ENCODE measurements at regions not wholly inside any gene's neighbourhood (a gene's known extent, or its start where the extent isn't known, plus 50 kb on each side); places are given as distances from the start of the nearest gene placed in this dataset.

GRCh38 chr5:148708854-148709253, 54.5 kb upstream of the HTR4 start:
- DNase-seq (ENCODE audit: low read depth, low spot score): no peak

- DNase-seq (ENCODE audit: low read depth, low spot score): no peak
These were observed 57.6 kb upstream of the HTR4 start for GRCh38 chr5:148711961-148712360.

- DNase-seq (ENCODE audit: low read depth, low spot score): no peak
These were observed 59.6 kb upstream of the HTR4 start for GRCh38 chr5:148713735-148714508.

GRCh38 chr5:148716716-148717115, 62.4 kb upstream of the HTR4 start:
- DNase-seq (ENCODE audit: low read depth, low spot score): no peak

GRCh38 chr5:148717668-148718067, 63.3 kb upstream of the HTR4 start:
- no peak for DNase-seq (ENCODE audit: low read depth, low spot score)

GRCh38 chr5:148719605-148720004, 65.3 kb upstream of the HTR4 start:
- DNase-seq (ENCODE audit: low read depth, low spot score): no peak

GRCh38 chr5:148720257-148720656, 65.9 kb upstream of the HTR4 start:
- no peak for DNase-seq (ENCODE audit: low read depth, low spot score)

- no peak for DNase-seq (ENCODE audit: low read depth, low spot score)
These were observed 68.8 kb upstream of the HTR4 start for GRCh38 chr5:148723143-148723542.

- no peak for DNase-seq (ENCODE audit: low read depth, low spot score)
These were observed 71.3 kb upstream of the HTR4 start for GRCh38 chr5:148725675-148726074.

- no peak for DNase-seq (ENCODE audit: low read depth, low spot score)
These were observed 74.9 kb upstream of the HTR4 start for GRCh38 chr5:148729182-148729581.

GRCh38 chr5:148730270-148730669, 75.9 kb upstream of the HTR4 start:
- DNase-seq (ENCODE audit: low read depth, low spot score): no peak

GRCh38 chr5:148730942-148731898, 76.9 kb upstream of the HTR4 start:
- peak; percentile 40 for DNase-seq (ENCODE audit: low read depth, low spot score)

GRCh38 chr5:148732692-148733091, 78.4 kb upstream of the HTR4 start:
- DNase-seq (ENCODE audit: low read depth, low spot score): no peak

GRCh38 chr5:148733601-148734438, 79.5 kb upstream of the HTR4 start:
- DNase-seq (ENCODE audit: low read depth, low spot score): peak; percentile 41

- DNase-seq (ENCODE audit: low read depth, low spot score): no peak
These were observed 80.2 kb upstream of the HTR4 start for GRCh38 chr5:148734518-148734917.

GRCh38 chr5:148735301-148735835, 81.0 kb upstream of the HTR4 start:
- no peak for DNase-seq (ENCODE audit: low read depth, low spot score)

- DNase-seq (ENCODE audit: low read depth, low spot score): no peak
These were observed 84.7 kb upstream of the HTR4 start for GRCh38 chr5:148739023-148739422.

- DNase-seq (ENCODE audit: low read depth, low spot score): no peak
These were observed 85.2 kb upstream of the HTR4 start for GRCh38 chr5:148739524-148739923.

- DNase-seq (ENCODE audit: low read depth, low spot score): no peak
These were observed 85.9 kb upstream of the HTR4 start for GRCh38 chr5:148740079-148740858.

GRCh38 chr5:148740966-148741742, 85.3 kb upstream of the ADRB2 start:
- no peak for DNase-seq (ENCODE audit: low read depth, low spot score)
